HCT116 (cell line): ENCODE measurements at regions not wholly inside any gene's neighbourhood (a gene's known extent, or its start where the extent isn't known, plus 50 kb on each side); places are given as distances from the start of the nearest gene placed in this dataset.

Experiments used
- POLR2A ChIP-seq: IDR thresholded peaks from 2 replicates; pipeline ENCODE4 v1.7.0; 2011; ENCODE audit warnings: borderline replicate concordance; ENCODE audit not compliant: insufficient read depth, insufficient read length; ENCODE audit errors: extremely low read depth
- POLR2AphosphoS5 ChIP-seq: IDR thresholded peaks from 2 replicates; pipeline ENCODE4 v1.6.1; 2011; ENCODE audit warnings: mild to moderate bottlenecking, low read depth, low read length, moderate library complexity
- RAD21 ChIP-seq: IDR thresholded peaks from 2 replicates; pipeline ENCODE4 v1.6.1; 2012; ENCODE audit warnings: low read depth, mild to moderate bottlenecking
- TF ChIP-seq, protein P1 (sequence below), 3 experiments: fragments of 200-600 bp in 1 of 3; sonication (generic) in 1 of 3; IDR thresholded peaks in 2 of 3; conservative IDR thresholded peaks in 1 of 3; 2 replicates each; pipeline ENCODE4 v1.5.1; 2012 to 2017; ENCODE audit warnings: low read depth in 2 of 3, low read length in 2 of 3, antibody characterized with exemption in 1 of 3, borderline replicate concordance in 1 of 3, control low read depth in 1 of 3, mild to moderate bottlenecking in 1 of 3, mixed read lengths in 1 of 3, mixed run types in 1 of 3, moderate library complexity in 1 of 3; ENCODE audit not compliant: insufficient read depth in 1 of 3
- TF ChIP-seq, protein P2 (sequence below): IDR thresholded peaks from 2 replicates; pipeline ENCODE4 v1.6.1; 2012

DNA sequence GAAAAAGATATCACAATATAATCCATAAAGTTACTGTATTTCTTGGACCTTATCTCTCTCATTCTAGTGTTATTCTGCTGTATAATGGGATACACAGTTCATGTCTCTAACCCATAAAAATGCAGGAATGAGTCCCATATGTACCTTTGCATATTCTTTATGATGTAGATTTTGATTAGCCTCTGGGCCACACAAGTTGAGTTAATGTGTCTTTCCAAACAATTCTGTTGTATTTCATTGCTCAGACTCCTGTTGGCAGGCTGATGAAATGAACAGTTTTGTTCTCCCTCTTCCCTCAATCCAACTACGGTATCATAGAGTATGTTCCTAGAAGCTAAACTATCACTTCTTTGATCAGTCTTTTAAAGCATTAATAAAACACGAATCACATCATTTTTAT is 113.2 kb upstream of the SATB2 start:
- TF ChIP-seq, protein P1, sequence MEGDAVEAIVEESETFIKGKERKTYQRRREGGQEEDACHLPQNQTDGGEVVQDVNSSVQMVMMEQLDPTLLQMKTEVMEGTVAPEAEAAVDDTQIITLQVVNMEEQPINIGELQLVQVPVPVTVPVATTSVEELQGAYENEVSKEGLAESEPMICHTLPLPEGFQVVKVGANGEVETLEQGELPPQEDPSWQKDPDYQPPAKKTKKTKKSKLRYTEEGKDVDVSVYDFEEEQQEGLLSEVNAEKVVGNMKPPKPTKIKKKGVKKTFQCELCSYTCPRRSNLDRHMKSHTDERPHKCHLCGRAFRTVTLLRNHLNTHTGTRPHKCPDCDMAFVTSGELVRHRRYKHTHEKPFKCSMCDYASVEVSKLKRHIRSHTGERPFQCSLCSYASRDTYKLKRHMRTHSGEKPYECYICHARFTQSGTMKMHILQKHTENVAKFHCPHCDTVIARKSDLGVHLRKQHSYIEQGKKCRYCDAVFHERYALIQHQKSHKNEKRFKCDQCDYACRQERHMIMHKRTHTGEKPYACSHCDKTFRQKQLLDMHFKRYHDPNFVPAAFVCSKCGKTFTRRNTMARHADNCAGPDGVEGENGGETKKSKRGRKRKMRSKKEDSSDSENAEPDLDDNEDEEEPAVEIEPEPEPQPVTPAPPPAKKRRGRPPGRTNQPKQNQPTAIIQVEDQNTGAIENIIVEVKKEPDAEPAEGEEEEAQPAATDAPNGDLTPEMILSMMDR (IDR thresholded peaks at IDR 0.05 in 2 of 3, conservative IDR thresholded peaks at IDR 0.05 in 1 of 3; ENCODE audit: borderline replicate concordance in 1 of 3, insufficient read depth in 1 of 3, low read depth in 2 of 3, low read length in 2 of 3): no peak
- TF ChIP-seq, protein P2, sequence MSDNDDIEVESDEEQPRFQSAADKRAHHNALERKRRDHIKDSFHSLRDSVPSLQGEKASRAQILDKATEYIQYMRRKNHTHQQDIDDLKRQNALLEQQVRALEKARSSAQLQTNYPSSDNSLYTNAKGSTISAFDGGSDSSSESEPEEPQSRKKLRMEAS: no peak
- TF ChIP-seq POLR2A (no peak), POLR2AphosphoS5 (no peak), RAD21 (no peak)
